ENCODE measurements at regions not wholly inside any gene's neighbourhood (a gene's known extent, or its start where the extent isn't known, plus 50 kb on each side); places are given as distances from the start of the nearest gene placed in this dataset.

GRCh38 chr20:24096864-24097450 lies 108.4 kb upstream of the GGTLC1 start:
- Histone ChIP-seq H3K9ac (ENCODE audit: low read length) (no peak overlapping the region), H3K9me3 (ENCODE audit: control insufficient read depth, low read depth, low read length) (no peaks in the 10 kb centered on the region), H3K4me1 (ENCODE audit: control insufficient read depth, low read depth, low read length) (peaks cover 4% of the 10 kb centered on the region), H3K36me3 (ENCODE audit: control insufficient read depth, low read depth, low read length) (no peaks in the 10 kb centered on the region), H3K27ac (ENCODE audit: low read length) (no peak overlapping the region), H3K27me3 (ENCODE audit: control insufficient read depth, insufficient read depth, low read length) (no peaks in the 10 kb centered on the region), H3K4me3 (ENCODE audit: low read length) (no peak overlapping the region)

- no peak overlapping the region for H3K9ac ChIP-seq (ENCODE audit: low read length)
- H3K4me3 ChIP-seq (ENCODE audit: low read length), result no peak overlapping the region
- no peaks in the 10 kb centered on the region for H3K27me3 ChIP-seq (ENCODE audit: control insufficient read depth, insufficient read depth, low read length)
- peaks cover 4% of the 10 kb centered on the region for H3K4me1 ChIP-seq (ENCODE audit: control insufficient read depth, low read depth, low read length)
- no peak overlapping the region for H3K27ac ChIP-seq (ENCODE audit: low read length)
- H3K9me3 ChIP-seq (ENCODE audit: control insufficient read depth, low read depth, low read length), result no peaks in the 10 kb centered on the region
- no peaks in the 10 kb centered on the region for H3K36me3 ChIP-seq (ENCODE audit: control insufficient read depth, low read depth, low read length)
Observed at GRCh38 chr20:24096264-24096663, 107.7 kb upstream of the GGTLC1 start.

- Histone ChIP-seq H3K4me3 (ENCODE audit: low read length) (no peak overlapping the region), H3K36me3 (ENCODE audit: control insufficient read depth, low read depth, low read length) (no peaks in the 10 kb centered on the region), H3K9ac (ENCODE audit: low read length) (no peak overlapping the region), H3K9me3 (ENCODE audit: control insufficient read depth, low read depth, low read length) (no peaks in the 10 kb centered on the region), H3K4me1 (ENCODE audit: control insufficient read depth, low read depth, low read length) (peaks cover 4% of the 10 kb centered on the region), H3K27ac (ENCODE audit: low read length) (no peak overlapping the region), H3K27me3 (ENCODE audit: control insufficient read depth, insufficient read depth, low read length) (no peaks in the 10 kb centered on the region)
Observed at GRCh38 chr20:24095756-24096155, 107.2 kb upstream of the GGTLC1 start.

GRCh38 chr20:24095303-24095702 lies 106.7 kb upstream of the GGTLC1 start:
- H3K27ac ChIP-seq (ENCODE audit: low read length), result no peak overlapping the region
- H3K9me3 ChIP-seq (ENCODE audit: control insufficient read depth, low read depth, low read length), result no peaks in the 10 kb centered on the region
- peaks cover 4% of the 10 kb centered on the region for H3K4me1 ChIP-seq (ENCODE audit: control insufficient read depth, low read depth, low read length)
- H3K36me3 ChIP-seq (ENCODE audit: control insufficient read depth, low read depth, low read length), result no peaks in the 10 kb centered on the region
- no peak overlapping the region for H3K9ac ChIP-seq (ENCODE audit: low read length)
- H3K4me3 ChIP-seq (ENCODE audit: low read length), result no peak overlapping the region
- no peaks in the 10 kb centered on the region for H3K27me3 ChIP-seq (ENCODE audit: control insufficient read depth, insufficient read depth, low read length)

- Histone ChIP-seq H3K4me1 (ENCODE audit: control insufficient read depth, low read depth, low read length) (no peaks in the 10 kb centered on the region), H3K27me3 (ENCODE audit: control insufficient read depth, insufficient read depth, low read length) (no peaks in the 10 kb centered on the region), H3K9ac (ENCODE audit: low read length) (no peak overlapping the region), H3K27ac (ENCODE audit: low read length) (no peak overlapping the region), H3K36me3 (ENCODE audit: control insufficient read depth, low read depth, low read length) (no peaks in the 10 kb centered on the region), H3K9me3 (ENCODE audit: control insufficient read depth, low read depth, low read length) (no peaks in the 10 kb centered on the region), H3K4me3 (ENCODE audit: low read length) (no peak overlapping the region)
Observed at GRCh38 chr20:24089576-24089975, 101.0 kb upstream of the GGTLC1 start.

GRCh38 chr20:24086121-24086520 lies 97.5 kb upstream of the GGTLC1 start:
- Histone ChIP-seq H3K9me3 (ENCODE audit: control insufficient read depth, low read depth, low read length) (no peaks in the 10 kb centered on the region), H3K27ac (ENCODE audit: low read length) (no peak overlapping the region), H3K27me3 (ENCODE audit: control insufficient read depth, insufficient read depth, low read length) (no peaks in the 10 kb centered on the region), H3K36me3 (ENCODE audit: control insufficient read depth, low read depth, low read length) (no peaks in the 10 kb centered on the region), H3K4me1 (ENCODE audit: control insufficient read depth, low read depth, low read length) (no peaks in the 10 kb centered on the region), H3K9ac (ENCODE audit: low read length) (no peak overlapping the region), H3K4me3 (ENCODE audit: low read length) (no peak overlapping the region)

- H3K9me3 ChIP-seq (ENCODE audit: control insufficient read depth, low read depth, low read length), result no peaks in the 10 kb centered on the region
- no peaks in the 10 kb centered on the region for H3K36me3 ChIP-seq (ENCODE audit: control insufficient read depth, low read depth, low read length)
- no peak overlapping the region for H3K9ac ChIP-seq (ENCODE audit: low read length)
Observed at GRCh38 chr20:24084281-24084680, 95.7 kb upstream of the GGTLC1 start.

GRCh38 chr20:24081077-24081476 lies 92.5 kb upstream of the GGTLC1 start:
- Histone ChIP-seq H3K9ac (ENCODE audit: low read length) (no peak overlapping the region), H3K27me3 (ENCODE audit: control insufficient read depth, insufficient read depth, low read length) (no peaks in the 10 kb centered on the region), H3K4me1 (ENCODE audit: control insufficient read depth, low read depth, low read length) (no peaks in the 10 kb centered on the region), H3K36me3 (ENCODE audit: control insufficient read depth, low read depth, low read length) (no peaks in the 10 kb centered on the region), H3K9me3 (ENCODE audit: control insufficient read depth, low read depth, low read length) (no peaks in the 10 kb centered on the region), H3K27ac (ENCODE audit: low read length) (no peak overlapping the region), H3K4me3 (ENCODE audit: low read length) (no peak overlapping the region)

More at GRCh38 chr20:24084281-24084680, 95.7 kb upstream of the GGTLC1 start:
- no peaks in the 10 kb centered on the region for H3K4me1 ChIP-seq (ENCODE audit: control insufficient read depth, low read depth, low read length)
- H3K27ac ChIP-seq (ENCODE audit: low read length), result no peak overlapping the region
- no peak overlapping the region for H3K4me3 ChIP-seq (ENCODE audit: low read length)
- H3K27me3 ChIP-seq (ENCODE audit: control insufficient read depth, insufficient read depth, low read length), result no peaks in the 10 kb centered on the region

- Histone ChIP-seq H3K4me1 (ENCODE audit: control insufficient read depth, low read depth, low read length) (no peaks in the 10 kb centered on the region), H3K9me3 (ENCODE audit: control insufficient read depth, low read depth, low read length) (no peaks in the 10 kb centered on the region), H3K27ac (ENCODE audit: low read length) (no peak overlapping the region), H3K36me3 (ENCODE audit: control insufficient read depth, low read depth, low read length) (no peaks in the 10 kb centered on the region), H3K27me3 (ENCODE audit: control insufficient read depth, insufficient read depth, low read length) (no peaks in the 10 kb centered on the region), H3K9ac (ENCODE audit: low read length) (no peak overlapping the region), H3K4me3 (ENCODE audit: low read length) (no peak overlapping the region)
Observed at GRCh38 chr20:24079661-24080412, 91.3 kb upstream of the GGTLC1 start.

- Histone ChIP-seq H3K9me3 (ENCODE audit: control insufficient read depth, low read depth, low read length) (no peaks in the 10 kb centered on the region), H3K36me3 (ENCODE audit: control insufficient read depth, low read depth, low read length) (no peaks in the 10 kb centered on the region), H3K27ac (ENCODE audit: low read length) (no peak overlapping the region), H3K4me1 (ENCODE audit: control insufficient read depth, low read depth, low read length) (no peaks in the 10 kb centered on the region), H3K9ac (ENCODE audit: low read length) (no peak overlapping the region), H3K27me3 (ENCODE audit: control insufficient read depth, insufficient read depth, low read length) (no peaks in the 10 kb centered on the region), H3K4me3 (ENCODE audit: low read length) (no peak overlapping the region)
Observed at GRCh38 chr20:24077145-24077544, 88.6 kb upstream of the GGTLC1 start.

GRCh38 chr20:24070679-24071078 lies 82.1 kb upstream of the GGTLC1 start:
- Histone ChIP-seq H3K9me3 (ENCODE audit: control insufficient read depth, low read depth, low read length) (no peaks in the 10 kb centered on the region), H3K4me1 (ENCODE audit: control insufficient read depth, low read depth, low read length) (no peaks in the 10 kb centered on the region), H3K36me3 (ENCODE audit: control insufficient read depth, low read depth, low read length) (no peaks in the 10 kb centered on the region), H3K27ac (ENCODE audit: low read length) (no peak overlapping the region), H3K9ac (ENCODE audit: low read length) (no peak overlapping the region), H3K4me3 (ENCODE audit: low read length) (no peak overlapping the region), H3K27me3 (ENCODE audit: control insufficient read depth, insufficient read depth, low read length) (no peaks in the 10 kb centered on the region)

GRCh38 chr20:24066076-24066700 lies 77.6 kb upstream of the GGTLC1 start:
- H3K27ac ChIP-seq (ENCODE audit: low read length), result no peak overlapping the region
- H3K4me1 ChIP-seq (ENCODE audit: control insufficient read depth, low read depth, low read length), result no peaks in the 10 kb centered on the region
- no peak overlapping the region for H3K4me3 ChIP-seq (ENCODE audit: low read length)
- H3K36me3 ChIP-seq (ENCODE audit: control insufficient read depth, low read depth, low read length), result no peaks in the 10 kb centered on the region
- no peaks in the 10 kb centered on the region for H3K27me3 ChIP-seq (ENCODE audit: control insufficient read depth, insufficient read depth, low read length)
- H3K9me3 ChIP-seq (ENCODE audit: control insufficient read depth, low read depth, low read length), result no peaks in the 10 kb centered on the region
- H3K9ac ChIP-seq (ENCODE audit: low read length), result no peak overlapping the region
